DOHH2 (cell line): ENCODE measurements at regions not wholly inside any gene's neighbourhood (a gene's known extent, or its start where the extent isn't known, plus 50 kb on each side); places are given as distances from the start of the nearest gene placed in this dataset.

Experiments
- H3F3A ChIP-seq: fragments of 200-600 bp; sonication (generic), shearing (Covaris generic); 2 replicates; pipeline ENCODE4 v1.6.0; 2016; ENCODE audit warnings: antibody characterized with exemption, mild to moderate bottlenecking; ENCODE audit not compliant: control insufficient read depth, insufficient read depth
- H3K27ac ChIP-seq: fragments of 200-600 bp; sonication (generic); 2 replicates; pipeline ENCODE4 v1.5.1; 2014; ENCODE audit warnings: low read depth, mild to moderate bottlenecking, low read length, moderate library complexity
- H3K27me3 ChIP-seq: fragments of 200-600 bp; sonication (generic); 2 replicates; pipeline ENCODE4 v1.6.1; 2014; ENCODE audit warnings: mild to moderate bottlenecking, low read length, mixed read lengths; ENCODE audit not compliant: control insufficient read depth
- H3K36me3 ChIP-seq: fragments of 200-600 bp; sonication (generic); 2 replicates; pipeline ENCODE4 v1.6.1; 2014; ENCODE audit warnings: mild to moderate bottlenecking, low read length, moderate library complexity, mixed read lengths; ENCODE audit not compliant: control insufficient read depth
- H3K4me1 ChIP-seq: fragments of 200-600 bp; sonication (generic); 2 replicates; pipeline ENCODE4 v1.6.1; 2014; ENCODE audit warnings: mild to moderate bottlenecking, low read length, mixed read lengths; ENCODE audit not compliant: control insufficient read depth
- H3K4me2 ChIP-seq: fragments of 200-600 bp; sonication (generic); 2 replicates; pipeline ENCODE4 v1.6.0; 2014; ENCODE audit warnings: mild to moderate bottlenecking, low read length, moderate library complexity
- H3K4me3 ChIP-seq: fragments of 200-600 bp; sonication (generic); 2 replicates; pipeline ENCODE4 v1.5.1; 2014; ENCODE audit warnings: mild to moderate bottlenecking, low read length, mixed read lengths
- H3K79me2 ChIP-seq: fragments of 200-600 bp; sonication (generic); 2 replicates; pipeline ENCODE4 v1.6.1; 2014; ENCODE audit warnings: mild to moderate bottlenecking, low read length, mixed read lengths; ENCODE audit not compliant: control insufficient read depth
- H3K9me2 ChIP-seq: fragments of 200-600 bp; sonication (generic); replicated peaks from 2 replicates; pipeline ENCODE4 v1.6.1; 2014; ENCODE audit warnings: mild to moderate bottlenecking, low read length, mixed read lengths; ENCODE audit not compliant: control insufficient read depth
- H3K9me3 ChIP-seq: fragments of 200-600 bp; sonication (generic); 2 replicates; pipeline ENCODE4 v1.6.1; 2014; ENCODE audit warnings: antibody characterized with exemption, low read length, mixed read lengths; ENCODE audit not compliant: control insufficient read depth, insufficient read depth
- H4K20me1 ChIP-seq: fragments of 200-600 bp; sonication (generic); 2 replicates; pipeline ENCODE4 v1.6.0; 2014; ENCODE audit warnings: low read depth, mild to moderate bottlenecking, antibody characterized with exemption, low read length, moderate library complexity; ENCODE audit not compliant: control insufficient read depth, insufficient read depth
- EZH2phosphoT487 ChIP-seq: fragments of 200-600 bp; sonication (generic); IDR thresholded peaks from 2 replicates; pipeline ENCODE4 v1.6.1; 2017; ENCODE audit warnings: borderline replicate concordance, mild to moderate bottlenecking, antibody characterized with exemption, low read length, moderate library complexity, mixed read lengths
- TF ChIP-seq, protein P1 (sequence below): fragments of 200-600 bp; sonication (generic); IDR thresholded peaks from one replicate; pipeline ENCODE4 v1.5.1; 2014; ENCODE audit warnings: antibody characterized with exemption, mild to moderate bottlenecking, low read depth, low read length; ENCODE audit not compliant: poor library complexity, severe bottlenecking

DNA sequence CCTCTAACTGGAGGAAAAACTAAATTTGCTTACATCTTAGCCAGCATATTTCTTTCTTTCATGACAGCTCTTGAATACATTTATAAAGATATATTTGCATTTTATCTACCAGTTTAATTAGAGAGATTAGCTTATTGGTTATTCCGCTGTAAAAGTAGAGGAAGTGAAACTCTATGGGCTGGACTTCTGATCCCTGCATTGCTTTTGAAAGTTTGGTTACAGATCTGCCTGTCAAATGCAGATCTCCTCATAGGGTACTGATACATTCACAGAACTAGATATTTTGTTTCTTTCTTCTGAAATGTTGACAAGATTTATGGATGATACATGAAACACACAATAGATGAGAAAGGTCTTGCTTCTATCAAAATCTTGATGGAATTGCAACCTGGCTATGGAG lies 581.4 kb upstream of the AADAT start:
- TF ChIP-seq EZH2phosphoT487 = no peak
- TF ChIP-seq, protein P1, sequence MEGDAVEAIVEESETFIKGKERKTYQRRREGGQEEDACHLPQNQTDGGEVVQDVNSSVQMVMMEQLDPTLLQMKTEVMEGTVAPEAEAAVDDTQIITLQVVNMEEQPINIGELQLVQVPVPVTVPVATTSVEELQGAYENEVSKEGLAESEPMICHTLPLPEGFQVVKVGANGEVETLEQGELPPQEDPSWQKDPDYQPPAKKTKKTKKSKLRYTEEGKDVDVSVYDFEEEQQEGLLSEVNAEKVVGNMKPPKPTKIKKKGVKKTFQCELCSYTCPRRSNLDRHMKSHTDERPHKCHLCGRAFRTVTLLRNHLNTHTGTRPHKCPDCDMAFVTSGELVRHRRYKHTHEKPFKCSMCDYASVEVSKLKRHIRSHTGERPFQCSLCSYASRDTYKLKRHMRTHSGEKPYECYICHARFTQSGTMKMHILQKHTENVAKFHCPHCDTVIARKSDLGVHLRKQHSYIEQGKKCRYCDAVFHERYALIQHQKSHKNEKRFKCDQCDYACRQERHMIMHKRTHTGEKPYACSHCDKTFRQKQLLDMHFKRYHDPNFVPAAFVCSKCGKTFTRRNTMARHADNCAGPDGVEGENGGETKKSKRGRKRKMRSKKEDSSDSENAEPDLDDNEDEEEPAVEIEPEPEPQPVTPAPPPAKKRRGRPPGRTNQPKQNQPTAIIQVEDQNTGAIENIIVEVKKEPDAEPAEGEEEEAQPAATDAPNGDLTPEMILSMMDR = no peak
- Histone ChIP-seq H3K4me1 (no peaks in the 10 kb centered on the region), H3F3A (no peaks in the 10 kb centered on the region), H3K9me2 (no peaks in the 10 kb centered on the region), H3K4me3 (no peak overlapping the region), H4K20me1 (no peaks in the 10 kb centered on the region), H3K36me3 (no peaks in the 10 kb centered on the region), H3K4me2 (no peak overlapping the region), H3K27ac (no peak overlapping the region), H3K27me3 (no peaks in the 10 kb centered on the region), H3K9me3 (no peaks in the 10 kb centered on the region), H3K79me2 (no peaks in the 10 kb centered on the region)

DNA sequence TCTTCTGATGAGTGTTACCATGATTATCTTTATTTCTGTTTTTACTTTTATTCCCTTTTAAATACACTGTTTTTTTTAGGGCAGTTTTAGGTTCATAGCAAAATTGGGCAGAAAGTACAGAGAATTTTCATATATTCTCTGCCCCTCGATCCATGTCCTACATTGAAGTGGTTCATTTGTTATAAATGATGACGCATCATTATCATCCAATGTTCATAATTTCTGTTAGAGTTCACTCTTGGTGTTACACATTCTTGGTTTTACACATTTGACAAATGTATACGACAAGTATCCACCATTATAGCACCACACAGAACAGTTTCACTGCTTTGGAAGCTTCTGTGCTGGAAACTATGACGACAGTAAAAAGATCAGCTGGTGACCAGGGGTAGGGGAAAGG lies 578.1 kb upstream of the AADAT start:
- Histone ChIP-seq H3K27me3 (no peaks in the 10 kb centered on the region), H3K4me1 (no peaks in the 10 kb centered on the region), H3K4me2 (no peak overlapping the region), H4K20me1 (no peaks in the 10 kb centered on the region), H3K9me2 (no peaks in the 10 kb centered on the region), H3F3A (no peaks in the 10 kb centered on the region), H3K4me3 (no peak overlapping the region), H3K9me3 (no peaks in the 10 kb centered on the region), H3K36me3 (no peaks in the 10 kb centered on the region), H3K27ac (no peak overlapping the region), H3K79me2 (no peaks in the 10 kb centered on the region)
- TF ChIP-seq EZH2phosphoT487 = no peak
- TF ChIP-seq, protein P1 = no peak

DNA sequence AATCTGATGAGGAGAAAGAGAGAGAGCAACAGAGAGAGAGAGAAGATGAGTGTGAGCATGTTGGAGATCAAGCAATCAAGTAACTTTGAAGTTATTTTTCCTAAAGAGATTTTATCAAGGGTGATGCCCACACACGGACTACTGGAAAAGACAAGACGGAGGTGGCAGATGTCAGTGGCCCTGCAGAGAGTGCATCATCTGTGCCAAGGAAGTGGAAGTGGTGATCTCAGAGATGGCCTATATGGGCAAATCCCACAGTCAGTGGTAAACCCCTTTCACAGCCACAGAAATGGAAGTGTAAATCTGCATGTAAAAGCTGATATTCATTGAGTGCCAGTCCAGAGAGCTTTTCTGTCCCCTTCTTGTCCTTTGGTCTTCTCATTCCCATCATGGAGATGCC lies 577.2 kb upstream of the AADAT start:
- TF ChIP-seq, protein P1 = no peak
- no peak for TF ChIP-seq EZH2phosphoT487
- no peaks in the 10 kb centered on the region for H3K79me2 ChIP-seq
- no peak overlapping the region for H3K27ac ChIP-seq
- no peaks in the 10 kb centered on the region for H4K20me1 ChIP-seq
- no peaks in the 10 kb centered on the region for H3K9me2 ChIP-seq
- no peaks in the 10 kb centered on the region for H3K36me3 ChIP-seq
- no peak overlapping the region for H3K4me3 ChIP-seq
- no peaks in the 10 kb centered on the region for H3K9me3 ChIP-seq
- H3K27me3 ChIP-seq = no peaks in the 10 kb centered on the region
- no peaks in the 10 kb centered on the region for H3K4me1 ChIP-seq
- H3K4me2 ChIP-seq = no peak overlapping the region
- H3F3A ChIP-seq = no peaks in the 10 kb centered on the region

DNA sequence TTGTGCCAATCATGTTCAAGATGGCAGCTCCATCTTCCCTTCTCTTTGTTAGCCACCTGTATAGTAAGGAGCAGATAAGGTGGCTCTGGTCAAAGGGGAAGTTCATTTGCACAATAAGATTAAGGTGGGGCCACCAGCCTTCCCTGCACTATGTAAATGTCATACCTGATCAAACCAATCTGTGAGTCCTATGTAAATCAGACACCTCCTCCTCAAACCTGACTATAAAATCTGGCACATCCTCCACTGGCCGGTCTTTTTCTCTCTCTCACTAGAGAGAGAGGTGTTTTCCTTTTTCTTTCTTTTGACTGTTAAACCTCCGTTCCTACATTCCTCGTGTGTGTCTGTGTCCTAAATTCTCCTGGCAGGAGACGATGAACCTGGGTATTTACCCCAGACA lies 572.5 kb upstream of the AADAT start:
- H3K36me3 ChIP-seq = no peaks in the 10 kb centered on the region
- H3F3A ChIP-seq = no peaks in the 10 kb centered on the region
- H3K9me2 ChIP-seq = no peaks in the 10 kb centered on the region
- H3K9me3 ChIP-seq = no peaks in the 10 kb centered on the region
- no peaks in the 10 kb centered on the region for H3K79me2 ChIP-seq
- H3K27me3 ChIP-seq = no peaks in the 10 kb centered on the region
- H3K4me3 ChIP-seq = no peak overlapping the region
- no peaks in the 10 kb centered on the region for H3K4me1 ChIP-seq
- H4K20me1 ChIP-seq = no peaks in the 10 kb centered on the region
- TF ChIP-seq EZH2phosphoT487 = no peak
- TF ChIP-seq, protein P1 = no peak
- no peak overlapping the region for H3K27ac ChIP-seq
- no peak overlapping the region for H3K4me2 ChIP-seq
